Keratinocyte (primary cell): ENCODE measurements at regions not wholly inside any gene's neighbourhood (a gene's known extent, or its start where the extent isn't known, plus 50 kb on each side); places are given as distances from the start of the nearest gene placed in this dataset.

Source experiments
- CTCF ChIP-seq, 3 experiments: IDR thresholded peaks in 1 of 3; conservative IDR thresholded peaks in 1 of 3; optimal IDR thresholded peaks in 1 of 3; 2 replicates in 2 of 3; 3 replicates in 1 of 3; pipeline versions ENCODE3 to v1.5.1; 2011; ENCODE audit warnings: low read length in 3 of 3, mild to moderate bottlenecking in 3 of 3, moderate library complexity in 2 of 3, control low read depth in 1 of 3, inconsistent platforms in 1 of 3; ENCODE audit not compliant: insufficient read depth in 2 of 3; ENCODE audit errors: extremely low read depth in 1 of 3
- EZH2 ChIP-seq: IDR thresholded peaks from one replicate; pipeline ENCODE4 v1.6.1; 2012; ENCODE audit warnings: inconsistent platforms, mild to moderate bottlenecking, low read length, moderate library complexity

DNA sequence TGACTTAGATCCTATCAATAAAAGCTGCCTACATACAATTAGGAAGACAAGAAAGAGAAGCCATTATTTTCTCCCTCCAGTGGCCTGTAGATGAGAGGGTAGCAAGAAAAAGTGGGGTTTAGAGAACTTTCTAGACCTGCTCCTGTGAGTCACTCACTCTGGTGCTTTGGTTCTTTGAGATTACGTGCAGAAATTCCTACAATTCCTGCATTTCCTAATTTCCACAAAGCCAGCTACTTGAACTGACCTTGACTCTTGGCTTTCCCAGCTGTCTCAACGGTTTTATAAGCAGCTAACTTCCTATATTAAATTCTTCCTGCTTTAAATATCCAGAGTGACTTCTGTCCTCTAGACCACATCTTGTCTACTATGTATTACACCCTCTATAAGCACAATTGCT is 899.5 kb upstream of the KLHL29 start:
- TF ChIP-seq CTCF (optimal IDR thresholded peaks at IDR 0.05 in 1 of 3, IDR thresholded peaks at IDR 0.05 in 1 of 3, conservative IDR thresholded peaks at IDR 0.05 in 1 of 3; ENCODE audit: extremely low read depth in 1 of 3, insufficient read depth in 2 of 3, low read length in 3 of 3) (no peak), EZH2 (no peak)
